ENCODE measurements at regions not wholly inside any gene's neighbourhood (a gene's known extent, or its start where the extent isn't known, plus 50 kb on each side); places are given as distances from the start of the nearest gene placed in this dataset.
"Not testable (repeated sequence)": the region's sequence is repeated elsewhere in the genome, so short reads cannot be mapped to it uniquely, and the experiment has no call there.

DNA sequence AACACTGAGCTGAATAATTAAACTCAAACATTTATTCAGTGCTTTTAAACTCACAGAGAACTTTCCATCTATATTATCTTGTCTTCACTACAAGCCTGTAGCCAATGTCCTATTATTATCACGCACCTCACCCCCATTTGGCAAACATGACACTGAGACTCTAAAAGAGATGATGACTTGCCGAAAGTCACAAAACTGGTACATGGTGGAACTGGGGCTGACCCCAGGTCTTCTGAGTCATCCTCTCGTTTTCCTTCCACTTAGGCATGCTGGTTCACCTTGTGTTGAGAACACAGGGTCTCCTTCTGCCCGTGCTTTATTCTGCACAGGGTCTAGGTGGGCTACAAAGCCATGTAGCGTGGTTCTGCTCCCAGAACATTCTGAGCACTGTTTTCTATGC is 230.0 kb upstream of the MGAT5 start:
- no peak for DNase-seq (ENCODE audit: low read depth)

DNA sequence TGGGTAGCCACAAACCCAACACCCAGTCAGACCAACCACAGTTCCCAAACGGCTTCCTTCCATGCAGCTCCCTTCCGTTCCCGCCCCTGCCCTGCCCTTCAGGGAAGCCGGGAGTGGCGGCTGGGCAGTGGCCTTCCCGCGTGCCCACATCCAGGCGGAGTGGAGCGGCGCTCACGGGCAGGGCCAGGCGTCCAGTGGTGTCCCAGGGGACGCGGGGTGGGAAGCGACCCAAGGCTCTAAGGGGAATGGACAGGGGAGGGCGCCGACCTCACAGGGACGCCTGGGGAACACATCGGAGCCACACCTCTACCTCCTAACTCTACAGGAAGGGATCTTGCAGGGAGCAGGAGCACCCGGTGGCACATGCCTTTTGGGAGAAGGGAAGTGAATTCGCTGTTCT is 225.9 kb upstream of the MGAT5 start:
- no peak for DNase-seq (ENCODE audit: low read depth)

DNA sequence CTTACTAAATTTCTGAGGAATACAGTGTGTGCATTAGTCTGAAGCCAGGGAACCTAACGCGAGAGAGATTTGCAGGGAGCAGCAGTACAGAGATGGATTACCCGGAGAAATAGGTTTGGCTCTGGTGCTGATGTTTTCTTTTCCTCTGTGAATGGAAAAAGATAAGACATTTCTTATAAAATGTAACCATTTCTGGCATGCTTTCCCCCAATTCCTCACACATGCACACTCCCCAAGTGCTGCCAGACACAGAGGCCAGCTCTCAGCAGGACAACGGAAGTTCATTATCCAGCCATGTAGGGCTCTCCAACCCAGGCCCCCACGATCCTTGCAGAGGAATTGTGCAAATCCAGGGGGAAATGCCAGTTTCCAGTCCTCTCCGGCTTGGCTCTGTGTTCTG is 224.5 kb upstream of the MGAT5 start:
- DNase-seq (ENCODE audit: low read depth): no peak

DNA sequence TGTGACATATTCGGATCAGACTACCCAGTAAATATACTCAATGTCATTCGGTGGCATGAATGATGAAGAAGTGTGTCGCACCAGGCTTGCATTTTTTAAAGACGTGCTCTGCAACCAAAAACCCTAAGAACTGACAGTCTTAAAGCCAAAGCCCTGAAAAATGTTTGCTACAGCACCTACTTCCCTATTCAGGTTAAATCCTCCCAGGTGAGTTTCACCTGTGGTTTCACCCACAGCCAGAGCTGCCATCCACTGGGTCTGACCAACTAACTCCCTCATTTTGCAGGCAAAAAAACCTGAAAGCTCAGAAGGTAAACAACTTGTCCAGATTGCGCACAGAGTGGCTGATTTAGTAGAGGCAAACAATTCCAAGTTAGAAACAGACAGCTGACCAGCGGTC is 222.3 kb upstream of the MGAT5 start:
- no peak for DNase-seq (ENCODE audit: low read depth)

DNA sequence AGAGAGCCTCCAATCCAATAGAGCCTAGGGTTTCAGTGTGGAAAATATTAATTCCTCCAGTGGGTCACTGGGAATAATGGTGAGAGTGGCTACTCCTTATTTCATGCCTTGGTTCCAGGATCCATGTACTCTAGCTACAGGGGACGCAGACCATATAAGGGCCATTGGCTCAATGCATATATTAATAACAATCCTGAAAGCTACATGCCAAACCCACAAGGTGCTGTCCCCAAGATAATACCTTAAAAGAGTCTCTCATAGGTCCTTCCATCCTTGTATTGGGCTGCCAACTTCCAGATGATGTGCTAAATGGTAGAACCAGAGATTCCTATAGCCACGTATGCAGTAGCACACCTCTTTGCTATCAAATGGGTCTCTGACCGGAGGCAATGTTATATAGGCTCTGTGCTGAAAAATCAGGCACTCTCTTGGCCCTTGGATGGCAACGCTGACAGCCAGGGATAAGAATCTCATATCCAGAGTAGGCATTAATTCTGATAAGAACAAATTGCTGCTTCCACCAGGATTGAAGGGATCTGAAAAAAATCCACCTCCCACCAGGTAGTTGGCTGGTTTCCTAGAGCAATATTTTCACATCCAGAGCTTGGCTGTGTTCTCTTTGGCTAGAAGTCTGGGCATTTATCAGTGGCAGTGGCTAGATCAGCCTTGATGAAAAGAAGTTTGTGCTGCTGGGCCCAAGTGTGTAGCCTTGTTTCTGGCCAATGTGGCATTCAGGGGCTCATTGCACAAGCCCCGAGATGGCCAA is 218.1 kb upstream of the MGAT5 start:
- no peak for DNase-seq (ENCODE audit: low read depth)

DNA sequence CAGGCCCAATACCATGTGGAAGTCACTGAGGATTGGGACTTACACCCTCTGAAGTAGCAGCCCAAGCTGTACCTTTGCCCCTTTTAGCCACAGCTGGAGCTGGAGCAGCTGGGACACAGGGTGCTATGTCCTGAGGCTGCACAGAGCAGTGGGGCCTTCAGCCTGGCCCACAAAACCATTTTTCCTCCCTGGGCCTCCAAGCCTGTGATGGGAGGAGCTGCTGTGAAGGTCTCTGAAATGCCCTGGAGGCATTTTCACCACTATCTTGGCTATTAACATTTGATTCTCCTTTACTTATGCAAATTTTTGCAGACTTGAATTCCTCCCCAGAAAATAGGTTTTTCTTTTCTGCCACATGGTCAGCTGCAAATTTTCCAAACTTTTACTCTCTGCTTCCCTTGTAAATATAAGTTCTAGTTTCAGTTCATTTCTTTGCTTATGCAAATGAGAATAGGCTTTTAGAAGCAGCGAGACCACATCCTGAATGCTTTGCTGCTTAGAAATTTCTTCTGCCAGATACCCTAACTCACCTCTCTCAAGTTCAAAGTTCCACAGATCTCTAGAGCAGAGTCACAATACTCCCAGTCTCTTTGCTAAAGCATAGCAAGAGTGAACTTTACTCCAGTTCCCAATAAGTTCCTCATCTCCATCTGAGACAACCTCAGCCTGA is 213.8 kb upstream of the MGAT5 start:
- DNase-seq (ENCODE audit: low read depth): no peak

DNA sequence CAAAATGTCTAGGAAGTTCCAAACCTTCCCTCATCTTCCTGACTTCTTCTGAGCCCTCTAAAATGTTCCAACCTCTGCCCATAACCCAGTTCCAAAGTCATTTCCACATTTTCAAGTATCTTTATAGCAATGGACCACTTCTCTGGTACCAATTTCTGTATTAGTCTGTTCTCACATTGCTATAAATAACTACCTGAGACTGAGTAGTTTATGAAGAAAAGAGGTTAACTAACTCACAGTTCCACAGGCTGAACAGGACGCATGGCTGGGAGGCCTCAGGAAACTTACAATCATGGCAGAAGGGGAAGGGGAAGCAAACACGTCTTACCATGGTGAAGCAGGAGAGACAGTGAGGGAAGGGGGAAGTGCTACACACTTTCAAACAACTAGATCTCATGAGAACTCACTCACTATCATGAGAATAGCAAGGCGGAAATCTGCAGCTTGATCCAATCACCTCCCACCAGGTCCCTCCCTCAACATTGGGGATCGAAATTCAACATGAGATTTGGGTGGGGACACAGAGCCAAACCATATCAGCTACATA is 213.2 kb upstream of the MGAT5 start:
- not testable (repeated sequence) for DNase-seq (ENCODE audit: low read depth)

DNA sequence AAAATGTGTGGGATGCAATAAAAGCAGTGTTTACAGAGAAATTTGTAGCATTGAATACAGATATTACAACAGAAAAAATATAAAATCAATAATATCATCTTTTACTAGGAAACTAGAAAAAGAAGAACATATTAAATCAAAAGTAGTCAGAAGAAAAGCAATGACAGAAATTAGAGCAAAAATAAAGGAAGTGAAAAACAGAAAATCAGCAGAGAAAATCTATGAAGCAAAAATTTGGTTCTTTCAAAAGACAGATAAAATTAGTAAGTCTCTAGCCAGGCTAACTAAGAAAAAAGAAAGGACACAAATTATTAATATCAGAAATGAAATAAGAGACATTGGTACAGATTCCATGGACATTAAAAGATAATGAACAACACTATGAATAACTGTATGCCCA is 212.0 kb upstream of the MGAT5 start:
- no peak for DNase-seq (ENCODE audit: low read depth)

DNA sequence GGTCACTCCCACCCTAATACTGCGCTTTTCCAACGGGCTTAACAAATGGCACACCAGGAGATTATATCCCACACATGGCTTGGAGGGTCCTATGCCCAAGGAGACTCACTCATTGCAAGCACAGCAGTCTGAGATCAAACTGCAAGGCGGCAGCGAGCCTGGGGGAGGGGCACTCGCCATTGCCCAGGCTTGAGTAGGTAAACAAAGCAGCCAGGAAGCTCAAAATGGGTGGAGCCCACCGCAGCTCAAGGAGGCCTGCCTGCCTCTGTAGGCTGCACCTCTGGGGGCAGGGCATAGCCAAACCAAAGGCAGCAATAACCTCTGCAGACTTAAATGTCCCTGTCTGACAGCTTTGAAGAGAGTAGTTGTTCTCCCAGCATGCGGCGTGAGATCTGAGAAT is 210.8 kb upstream of the MGAT5 start:
- DNase-seq (ENCODE audit: low read depth): not testable (repeated sequence)

DNA sequence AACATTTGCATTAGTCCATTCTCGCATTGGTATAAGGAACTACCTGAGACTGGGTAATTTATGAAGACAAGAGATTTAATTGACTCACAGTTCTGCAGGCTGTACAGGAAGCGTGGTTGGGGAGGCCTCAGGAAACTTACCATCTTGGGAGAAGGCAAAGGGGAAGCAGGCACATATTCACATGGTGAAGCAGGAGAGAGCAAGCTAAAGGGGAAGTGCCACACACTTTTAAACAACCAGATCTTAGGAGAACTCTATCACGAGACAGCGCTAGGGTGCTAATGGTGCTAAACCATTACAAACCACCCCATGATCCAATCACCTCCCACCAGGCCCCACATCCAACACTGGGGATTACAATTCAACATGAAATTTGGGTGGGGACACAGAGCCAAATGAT is 201.7 kb upstream of the MGAT5 start:
- DNase-seq (ENCODE audit: low read depth): no peak

DNA sequence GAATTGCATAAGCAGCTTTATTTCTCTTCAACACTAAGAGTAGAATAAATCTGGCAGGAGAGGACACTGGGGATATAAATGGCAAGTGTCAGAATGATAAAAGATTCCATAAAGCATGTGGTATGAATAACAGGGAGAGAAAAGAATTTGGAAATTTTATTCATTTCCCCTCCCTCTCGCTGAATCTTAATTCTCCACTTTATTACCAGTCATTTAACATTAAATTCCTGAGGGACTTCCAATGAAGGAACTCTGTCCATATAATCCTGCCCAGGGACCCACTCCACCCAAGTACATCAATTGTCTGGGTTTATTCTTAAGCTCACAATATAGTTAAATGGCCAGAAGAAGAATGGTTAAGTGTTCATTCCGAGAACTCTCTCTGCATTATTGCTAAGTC is 197.7 kb upstream of the MGAT5 start:
- DNase-seq (ENCODE audit: low read depth): no peak

DNA sequence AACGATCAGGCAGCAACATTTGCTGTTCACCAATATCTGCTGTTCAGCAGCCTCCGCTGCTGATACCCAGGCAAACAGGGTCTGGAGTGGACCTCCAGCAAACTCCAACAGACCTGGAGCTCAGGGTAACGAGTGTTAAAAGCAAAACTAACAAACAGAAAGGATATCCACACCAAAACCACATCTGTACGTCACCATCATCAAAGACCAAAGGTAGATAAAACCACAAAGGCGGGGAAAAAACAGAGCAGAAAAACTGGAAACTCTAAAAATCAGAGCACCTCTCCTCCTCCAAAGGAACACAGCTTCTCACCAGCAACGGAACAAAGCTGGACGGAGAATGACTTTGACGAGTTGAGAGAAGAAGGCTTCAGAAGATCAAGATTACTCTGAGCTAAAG is 192.8 kb upstream of the MGAT5 start:
- DNase-seq (ENCODE audit: low read depth): not testable (repeated sequence)

DNA sequence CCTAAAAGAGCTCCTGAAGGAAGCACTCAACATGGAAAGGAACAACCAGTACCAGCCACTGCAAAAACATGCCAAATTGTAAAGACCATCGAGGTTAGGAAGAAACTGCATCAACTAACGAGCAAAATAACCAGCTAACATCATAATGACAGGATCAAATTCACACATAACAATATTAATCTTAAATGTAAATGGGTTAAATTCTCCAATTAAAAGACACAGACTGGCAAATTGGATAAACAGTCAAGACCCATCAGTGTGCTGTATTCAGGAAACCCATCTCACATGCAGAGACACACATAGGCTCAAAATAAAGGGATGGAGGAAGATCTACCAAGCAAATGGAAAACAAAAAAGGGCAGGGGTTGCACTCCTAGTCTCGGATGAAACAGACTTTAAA is 191.6 kb upstream of the MGAT5 start:
- DNase-seq (ENCODE audit: low read depth): not testable (repeated sequence)

DNA sequence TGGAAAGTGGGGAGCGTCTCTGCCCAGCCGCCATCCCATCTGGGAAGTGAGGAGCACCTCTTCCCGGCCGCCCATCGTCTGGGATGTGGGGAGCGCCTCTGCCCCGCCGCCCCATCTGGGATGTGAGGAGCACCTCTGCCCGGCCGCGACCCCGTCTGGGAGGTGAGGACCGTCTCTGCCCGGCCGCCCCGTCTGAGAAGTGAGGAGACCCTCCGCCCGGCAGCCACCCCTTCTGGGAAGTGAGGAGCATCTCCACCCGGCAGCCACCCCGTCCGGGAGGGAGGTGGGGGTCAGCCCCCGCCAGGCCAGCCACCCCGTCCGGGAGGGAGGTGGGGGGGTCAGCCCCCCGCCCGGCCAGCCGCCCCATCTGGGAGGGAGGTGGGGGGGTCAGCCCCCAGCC is 190.0 kb upstream of the MGAT5 start:
- not testable (repeated sequence) for DNase-seq (ENCODE audit: low read depth)

DNA sequence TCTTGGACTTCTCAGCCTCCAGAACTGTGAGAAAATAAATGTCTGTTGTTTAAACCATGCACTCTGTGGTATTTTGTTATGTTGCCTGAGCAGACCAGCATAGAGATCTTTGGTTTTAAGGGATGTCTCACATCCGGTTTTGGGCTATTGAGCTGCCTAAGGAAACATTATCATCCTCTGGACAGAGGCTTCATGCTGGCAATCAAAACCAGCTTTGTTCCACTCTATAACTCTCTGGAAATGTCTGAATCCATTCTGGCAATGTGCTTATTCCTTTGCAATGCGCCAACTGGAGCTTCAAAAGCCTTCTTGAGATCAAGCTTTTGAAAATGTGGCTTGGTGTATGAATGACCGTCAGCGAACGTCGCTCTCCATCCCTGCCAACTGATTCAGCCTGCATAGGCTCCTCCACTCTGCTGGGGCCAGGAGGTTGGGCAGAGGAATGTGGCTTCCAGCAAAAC is 183.6 kb upstream of the MGAT5 start:
- DNase-seq (ENCODE audit: low read depth): no peak

DNA sequence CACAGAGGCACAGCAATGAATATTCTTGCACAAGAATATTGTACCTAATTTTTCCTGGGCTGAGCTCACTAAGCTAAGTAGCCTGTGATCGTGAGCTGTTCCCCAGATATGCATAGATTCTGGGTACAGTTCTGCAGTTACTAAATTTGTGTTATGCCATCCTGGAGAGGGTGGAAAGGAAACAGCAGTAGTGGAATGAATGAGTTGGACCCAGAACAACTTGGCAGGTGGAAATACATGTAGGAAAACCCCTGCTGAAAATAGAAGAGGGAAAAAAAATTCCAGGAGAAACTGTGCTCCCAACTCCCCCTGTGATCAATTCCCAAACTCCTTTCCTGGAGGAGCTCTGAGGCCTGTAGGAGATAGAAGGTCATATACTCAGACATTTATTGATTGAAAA is 181.5 kb upstream of the MGAT5 start:
- no peak for DNase-seq (ENCODE audit: low read depth)

DNA sequence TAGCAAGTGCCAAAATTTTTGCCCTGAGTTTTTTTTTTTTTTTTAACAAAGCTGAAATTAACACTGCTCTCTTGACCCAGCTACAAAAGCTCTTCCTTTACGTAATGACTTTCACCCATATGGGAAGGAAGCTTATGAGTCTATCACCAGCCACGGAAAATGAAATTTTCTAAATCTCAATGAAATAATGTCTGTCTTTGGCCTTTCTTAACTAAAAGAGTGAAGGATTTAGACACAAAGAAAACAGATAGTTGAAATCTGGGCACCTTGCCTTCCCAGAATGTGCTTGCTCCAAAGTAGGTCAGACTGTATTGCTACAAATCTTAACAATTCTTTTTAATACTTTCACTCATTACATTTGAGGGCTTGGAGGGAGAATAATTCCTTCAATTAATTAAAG is 180.8 kb upstream of the MGAT5 start:
- no peak for DNase-seq (ENCODE audit: low read depth)

DNA sequence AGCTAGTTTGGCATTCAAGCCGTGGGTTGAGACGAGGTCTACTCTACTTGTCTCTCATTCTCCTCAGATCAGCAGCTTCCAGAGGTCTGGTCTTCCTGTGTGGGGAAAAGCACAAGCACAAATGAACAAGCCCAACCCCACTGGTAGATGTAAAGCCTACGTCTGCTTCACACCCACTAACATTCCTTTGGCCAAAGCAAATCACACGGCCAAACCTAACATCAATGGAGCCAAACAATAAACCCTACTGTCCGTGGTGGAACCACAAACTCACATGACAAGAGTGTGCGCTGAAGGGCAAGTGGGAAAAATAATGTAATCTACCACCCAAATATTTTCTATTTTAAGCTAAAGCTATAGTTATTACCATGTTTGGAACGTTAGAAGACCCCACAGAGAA is 179.3 kb upstream of the MGAT5 start:
- no peak for DNase-seq (ENCODE audit: low read depth)

DNA sequence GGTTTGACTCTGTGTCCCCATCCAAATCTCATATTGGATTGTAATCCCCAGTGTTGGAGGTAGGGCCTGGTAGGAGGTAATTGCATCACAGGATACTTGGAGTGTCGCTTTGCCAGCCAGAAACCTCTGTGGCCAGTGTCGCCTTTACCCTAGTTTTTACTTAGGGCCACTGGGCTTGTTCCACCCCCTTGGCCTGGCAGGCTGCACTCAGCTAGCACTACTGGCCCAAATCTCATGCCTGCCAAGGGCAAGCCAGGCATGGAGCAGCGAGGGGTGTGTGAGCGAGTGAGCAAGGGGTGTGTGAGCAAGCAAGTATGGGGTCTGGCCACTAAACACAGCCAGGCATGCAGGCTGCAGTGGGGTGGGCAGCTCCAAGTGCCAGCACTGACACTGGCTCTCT is 178.7 kb upstream of the MGAT5 start:
- no peak for DNase-seq (ENCODE audit: low read depth)

DNA sequence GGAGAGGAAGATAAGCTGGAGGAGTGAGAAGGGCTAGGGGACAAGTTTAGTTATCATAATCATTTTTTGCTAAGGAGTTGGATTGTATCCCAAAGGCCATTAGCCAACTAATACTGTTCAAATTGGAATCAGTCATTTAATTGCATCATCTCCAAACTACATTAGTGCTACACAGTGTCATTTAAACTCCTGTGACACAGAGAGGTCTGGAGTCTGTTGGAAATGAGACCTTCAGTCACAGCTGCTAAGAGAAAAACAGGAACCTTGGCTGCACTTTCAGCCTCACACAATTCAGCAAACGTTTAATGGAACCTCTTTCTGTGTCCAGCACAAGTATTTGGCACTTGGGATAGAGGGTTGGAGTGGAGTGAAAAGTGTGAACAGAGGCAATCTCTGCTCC is 175.5 kb upstream of the MGAT5 start:
- no peak for DNase-seq (ENCODE audit: low read depth)

DNA sequence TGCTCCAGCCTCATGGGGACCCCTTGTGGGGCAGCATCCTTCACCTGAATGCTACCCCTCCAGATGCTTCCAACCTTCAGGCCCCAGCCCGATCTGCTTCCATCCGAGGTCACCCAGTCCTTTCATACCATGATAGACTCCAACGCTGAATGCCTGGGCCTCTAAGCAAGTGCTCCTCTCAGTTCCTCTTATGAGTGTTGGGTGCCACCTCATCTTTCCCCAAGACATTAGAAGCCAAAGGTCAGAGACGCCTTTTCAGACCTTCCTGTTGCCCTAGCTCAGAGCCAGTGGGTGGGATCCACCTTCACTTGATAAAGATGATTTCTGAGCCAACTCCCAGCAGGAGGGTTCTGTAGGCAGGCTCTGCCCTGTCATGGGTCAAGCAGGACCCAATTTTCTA is 174.5 kb upstream of the MGAT5 start:
- DNase-seq (ENCODE audit: low read depth): no peak

DNA sequence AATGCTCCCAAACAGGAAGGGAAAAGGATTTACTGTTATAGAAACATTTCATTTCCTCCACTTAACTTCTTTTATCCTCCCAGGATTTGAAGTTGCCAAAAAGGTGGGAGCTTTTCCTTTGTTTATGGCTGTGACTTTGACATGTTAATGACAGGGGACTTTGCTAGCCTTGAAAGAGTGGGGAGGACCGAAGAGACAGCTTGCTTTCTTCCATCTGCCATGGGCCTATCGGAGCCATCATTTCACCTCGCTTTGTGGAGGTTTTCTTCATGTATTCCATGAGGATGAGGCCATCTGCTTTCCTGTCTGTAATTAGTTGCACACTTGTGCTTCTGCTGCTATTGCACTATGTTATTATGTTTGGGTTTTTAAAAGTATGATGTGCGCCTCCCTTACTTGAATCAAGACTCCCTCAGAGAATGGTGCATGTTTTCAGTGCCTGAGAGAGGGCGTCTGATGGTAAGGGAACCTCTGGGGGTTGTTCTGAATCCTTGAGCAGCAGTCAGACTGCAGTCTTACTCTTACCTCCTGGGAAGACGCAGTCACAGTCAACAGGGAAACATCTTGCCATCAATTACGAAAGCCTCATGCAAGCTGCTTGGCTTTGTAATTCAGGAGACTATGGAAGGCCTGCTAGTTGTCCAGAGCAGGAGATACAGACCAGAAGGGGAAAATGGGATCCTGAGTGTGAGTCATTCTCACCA is 173.3 kb upstream of the MGAT5 start:
- no peak for DNase-seq (ENCODE audit: low read depth)

All from non-pigmented ciliary epithelial cell (primary cell).